SH-SY5Y (cell line): ENCODE measurements at regions not wholly inside any gene's neighbourhood (a gene's known extent, or its start where the extent isn't known, plus 50 kb on each side); places are given as distances from the start of the nearest gene placed in this dataset.

ENCODE experiments used
- GATA2 ChIP-seq: IDR thresholded peaks from 2 replicates; pipeline ENCODE4 v1.6.1; 2011; ENCODE audit warnings: mild to moderate bottlenecking, low read depth, low read length
- GATA3 ChIP-seq: IDR thresholded peaks from 2 replicates; pipeline ENCODE4 v1.6.1; 2011; ENCODE audit warnings: low read depth, mild to moderate bottlenecking, low read length, moderate library complexity

DNA sequence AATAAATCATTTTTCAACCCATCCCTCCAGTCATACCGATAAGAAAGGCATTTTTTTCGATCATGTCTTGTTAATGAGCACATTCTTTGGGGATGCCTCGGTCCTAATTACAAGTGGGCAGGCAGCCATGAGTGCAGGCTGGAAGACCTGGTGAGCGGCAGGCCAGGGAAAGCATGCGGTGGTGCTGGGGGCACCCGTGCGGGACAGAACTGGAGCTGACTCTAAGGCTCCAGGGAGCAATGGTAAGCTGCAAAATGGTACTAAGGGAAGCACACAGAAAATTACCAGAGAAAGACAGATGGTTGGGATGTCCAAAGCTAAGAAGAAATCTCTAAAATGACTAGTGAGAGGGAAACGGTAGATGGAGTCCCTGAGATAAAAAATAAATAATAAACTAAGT is 411.0 kb upstream of the AGA start:
- no peak for TF ChIP-seq GATA3
- TF ChIP-seq GATA2: no peak
